Activated CD4-positive, alpha-beta memory T cell treated with anti-CD3 and anti-CD28 coated beads for 36 hours (primary cell): ENCODE measurements at regions not wholly inside any gene's neighbourhood (a gene's known extent, or its start where the extent isn't known, plus 50 kb on each side); places are given as distances from the start of the nearest gene placed in this dataset.
"Not testable (repeated sequence)": the region's sequence is repeated elsewhere in the genome, so short reads cannot be mapped to it uniquely, and the experiment has no call there.

ENCODE experiments used
- CTCF ChIA-PET: fragments of 350-600 bp; sonication (Branson Sonifier 250); formaldehyde crosslinking; loops from one replicate; lab custom pipeline; 2021; ENCODE audit warnings: antibody characterized with exemption, inconsistent platforms; lab: Charles Lee
- POLR2A ChIA-PET: fragments of 350-600 bp; sonication (Branson Sonifier 250); formaldehyde crosslinking; loops from one replicate; lab custom pipeline; 2021; ENCODE audit warnings: antibody characterized with exemption; lab: Charles Lee
- DNase-seq: peaks from one replicate; pipeline ENCODE4 v3.0.0-alpha.2; 2020
- H3K27ac Mint-ChIP-seq: one replicate; pipeline ENCODE4 v1.8.0; 2021; ENCODE audit warnings: mixed read lengths
- H3K27me3 Mint-ChIP-seq: one replicate; pipeline ENCODE4 v1.8.0; 2021; ENCODE audit warnings: mixed read lengths
- H3K36me3 Mint-ChIP-seq: one replicate; pipeline ENCODE4 v1.8.0; 2021; ENCODE audit warnings: mixed read lengths
- H3K4me1 Mint-ChIP-seq: one replicate; pipeline ENCODE4 v1.8.0; 2021; ENCODE audit warnings: low read depth, mixed read lengths
- H3K4me3 Mint-ChIP-seq: one replicate; pipeline ENCODE4 v1.8.0; 2021; ENCODE audit warnings: mild to moderate bottlenecking, mixed read lengths
- H3K9me3 Mint-ChIP-seq: one replicate; pipeline ENCODE4 v1.8.0; 2021; ENCODE audit warnings: mixed read lengths
- intact Hi-C: fragments of 100-400 bp; cut with micrococcal nuclease; formaldehyde crosslinking; loops from one replicate; pipeline ENCODE4 v1.15.1; 2023

GRCh38 chr17:20521532-20521931 is 54.2 kb upstream of the LGALS9B start:
- POLR2A ChIA-PET, DNase-seq, H3K4me1 Mint-ChIP-seq, CTCF ChIA-PET, H3K9me3 Mint-ChIP-seq, H3K27me3 Mint-ChIP-seq, H3K36me3 Mint-ChIP-seq, H3K27ac Mint-ChIP-seq, H3K4me3 Mint-ChIP-seq, intact Hi-C loops: not testable (repeated sequence)

GRCh38 chr17:20518462-20518861 is 51.1 kb upstream of the LGALS9B start:
- H3K36me3 Mint-ChIP-seq, H3K4me3 Mint-ChIP-seq, DNase-seq, H3K27me3 Mint-ChIP-seq, H3K4me1 Mint-ChIP-seq, CTCF ChIA-PET, H3K9me3 Mint-ChIP-seq, H3K27ac Mint-ChIP-seq, intact Hi-C loops, POLR2A ChIA-PET: not testable (repeated sequence)

- POLR2A ChIA-PET, H3K4me1 Mint-ChIP-seq, CTCF ChIA-PET, intact Hi-C loops, H3K4me3 Mint-ChIP-seq, H3K9me3 Mint-ChIP-seq, H3K27me3 Mint-ChIP-seq, H3K36me3 Mint-ChIP-seq, H3K27ac Mint-ChIP-seq: not testable (repeated sequence)
- peak; percentile 17 for DNase-seq
These were observed 50.1 kb upstream of the LGALS9B start for GRCh38 chr17:20517392-20517791.
